ENCODE measurements at regions not wholly inside any gene's neighbourhood (a gene's known extent, or its start where the extent isn't known, plus 50 kb on each side); places are given as distances from the start of the nearest gene placed in this dataset.

GRCh38 chr2:163459986-163460385 is 275.8 kb downstream of the FIGN start:
- intact Hi-C loops (cut with micrococcal nuclease) (no loop called here), in situ Hi-C loops (cut with MboI) (no loop called here)
- Histone ChIP-seq H3K9ac (ENCODE audit: insufficient read depth in 1 of 2, low read depth in 2 of 2, low read length in 2 of 2) (no peak overlapping the region), H3K27ac (ENCODE audit: extremely low read depth, low read depth, low read length) (no peak overlapping the region), H3K9me3 (replicated peaks; ENCODE audit: control insufficient read depth, insufficient read depth, low read depth, low read length) (no peaks in the 10 kb centered on the region), H3K4me2 (ENCODE audit: insufficient read depth, low read length) (no peak overlapping the region), H4K20me1 (replicated peaks; ENCODE audit: control insufficient read depth, insufficient read depth, low read length) (no peaks in the 10 kb centered on the region), H3K4me1 (replicated peaks in 1 of 2; ENCODE audit: control insufficient read depth in 2 of 2, insufficient read depth in 2 of 2, low read length in 2 of 2) (no peaks in the 10 kb centered on the region), H3K79me2 (ENCODE audit: control insufficient read depth, insufficient read depth, low read length) (no peaks in the 10 kb centered on the region), H3K4me3 (no peak overlapping the region), H2AFZ (ENCODE audit: low read depth, low read length) (no peak overlapping the region), H3K36me3 (ENCODE audit: control insufficient read depth, insufficient read depth, low read length) (no peaks in the 10 kb centered on the region), H3K9me1 (ENCODE audit: control insufficient read depth, insufficient read depth, low read length) (no peaks in the 10 kb centered on the region), H3K27me3 (ENCODE audit: control insufficient read depth in 2 of 2, insufficient read depth in 2 of 2, low read length in 2 of 2) (no peaks in the 10 kb centered on the region)
- FAIRE-seq (no peak), ATAC-seq (no peak), DNase-seq (ENCODE audit: extremely low read depth in 1 of 4, low spot score in 3 of 4) (no peak)
- WGBS (ENCODE audit: insufficient coverage, low coverage, missing lambda C conversion rate), result 0% methylated on average over 9 of the region's 9 CpGs
- no TSS peak for BruUV-seq (replicated peaks)
- TF ChIP-seq, protein P1, sequence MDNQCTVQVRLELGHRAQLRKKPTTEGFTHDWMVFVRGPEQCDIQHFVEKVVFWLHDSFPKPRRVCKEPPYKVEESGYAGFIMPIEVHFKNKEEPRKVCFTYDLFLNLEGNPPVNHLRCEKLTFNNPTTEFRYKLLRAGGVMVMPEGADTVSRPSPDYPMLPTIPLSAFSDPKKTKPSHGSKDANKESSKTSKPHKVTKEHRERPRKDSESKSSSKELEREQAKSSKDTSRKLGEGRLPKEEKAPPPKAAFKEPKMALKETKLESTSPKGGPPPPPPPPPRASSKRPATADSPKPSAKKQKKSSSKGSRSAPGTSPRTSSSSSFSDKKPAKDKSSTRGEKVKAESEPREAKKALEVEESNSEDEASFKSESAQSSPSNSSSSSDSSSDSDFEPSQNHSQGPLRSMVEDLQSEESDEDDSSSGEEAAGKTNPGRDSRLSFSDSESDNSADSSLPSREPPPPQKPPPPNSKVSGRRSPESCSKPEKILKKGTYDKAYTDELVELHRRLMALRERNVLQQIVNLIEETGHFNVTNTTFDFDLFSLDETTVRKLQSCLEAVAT (IDR thresholded peaks at IDR 0.05), result no peak
- ChIA-PET CTCF (ENCODE audit: low intra/inter-chr PET ratio) (no interaction called here), POLR2A (no interaction called here)

DNA sequence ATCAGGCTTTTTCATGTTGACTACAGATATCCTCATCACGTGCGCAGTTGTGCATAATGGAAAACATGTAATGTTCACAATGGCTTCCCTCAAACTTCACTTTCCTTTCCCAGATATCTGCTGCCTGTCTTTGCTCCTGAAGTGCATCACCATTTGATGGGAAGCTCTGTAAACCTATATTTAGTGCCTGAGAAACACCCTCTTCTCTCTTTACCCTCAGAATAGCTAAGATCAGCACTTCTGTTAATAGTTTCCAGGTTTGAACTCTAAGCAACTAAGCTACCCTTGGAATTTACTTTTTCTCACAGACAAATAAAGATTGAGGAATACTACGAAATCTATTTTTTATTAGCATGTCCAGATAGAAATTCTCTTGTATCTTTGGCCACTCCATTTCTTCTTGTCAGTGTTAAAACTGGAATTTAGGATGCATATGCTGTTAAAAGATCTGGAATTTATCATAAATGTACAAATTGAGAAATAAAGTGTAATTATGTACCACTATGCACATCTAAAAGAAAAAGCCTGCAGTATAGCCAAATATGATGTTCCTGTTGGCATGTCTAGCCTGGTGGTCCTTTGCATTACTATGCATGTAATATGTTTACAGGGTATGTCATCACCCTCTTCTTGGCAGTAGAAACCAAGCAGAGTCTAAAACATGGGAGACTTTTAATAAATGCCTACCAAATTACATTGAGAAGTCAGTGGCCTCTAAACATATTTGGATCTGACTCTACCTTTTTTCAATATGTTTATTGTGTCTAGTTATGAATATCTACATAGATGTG is 278.7 kb downstream of the FIGN start:
- Histone ChIP-seq H3K4me1 (replicated peaks in 1 of 2; ENCODE audit: control insufficient read depth in 2 of 2, insufficient read depth in 2 of 2, low read length in 2 of 2) (no peaks in the 10 kb centered on the region), H3K27ac (ENCODE audit: extremely low read depth, low read depth, low read length) (no peak overlapping the region), H3K79me2 (ENCODE audit: control insufficient read depth, insufficient read depth, low read length) (no peaks in the 10 kb centered on the region), H3K9ac (ENCODE audit: insufficient read depth in 1 of 2, low read depth in 2 of 2, low read length in 2 of 2) (no peak overlapping the region), H3K27me3 (ENCODE audit: control insufficient read depth in 2 of 2, insufficient read depth in 2 of 2, low read length in 2 of 2) (no peaks in the 10 kb centered on the region), H3K9me1 (ENCODE audit: control insufficient read depth, insufficient read depth, low read length) (no peaks in the 10 kb centered on the region), H4K20me1 (replicated peaks; ENCODE audit: control insufficient read depth, insufficient read depth, low read length) (no peaks in the 10 kb centered on the region), H3K36me3 (ENCODE audit: control insufficient read depth, insufficient read depth, low read length) (no peaks in the 10 kb centered on the region), H3K4me3 (no peak overlapping the region), H3K4me2 (ENCODE audit: insufficient read depth, low read length) (no peak overlapping the region), H3K9me3 (replicated peaks; ENCODE audit: control insufficient read depth, insufficient read depth, low read depth, low read length) (no peaks in the 10 kb centered on the region; the same call in 1 of the 2 replicates), H2AFZ (ENCODE audit: low read depth, low read length) (no peak overlapping the region)
- ATAC-seq (no peak), DNase-seq (ENCODE audit: extremely low read depth in 1 of 4, low spot score in 3 of 4) (no peak), FAIRE-seq (no peak)
- 0% methylated on average over 3 of the region's 3 CpGs for WGBS (ENCODE audit: insufficient coverage, low coverage, missing lambda C conversion rate)
- in situ Hi-C loops (cut with MboI), result no loop called here
- BruUV-seq (replicated peaks), result no TSS peak
- ChIA-PET POLR2A (no interaction called here), CTCF (ENCODE audit: low intra/inter-chr PET ratio) (no interaction called here)
- intact Hi-C loops (cut with micrococcal nuclease), result no loop called here
- TF ChIP-seq FOXJ2 (tag; IDR thresholded peaks at IDR 0.05) (no peak), ATF7 (IDR thresholded peaks at IDR 0.05) (no peak), TARDBP (IDR thresholded peaks at IDR 0.05) (no peak), SRSF1 (IDR thresholded peaks at IDR 0.05; ENCODE audit: low read depth, low read length) (no peak), NFYB (IDR thresholded peaks at IDR 0.05; ENCODE audit: extremely low read depth, insufficient read length) (no peak), XRCC4 (IDR thresholded peaks at IDR 0.05; ENCODE audit: extremely low read depth, insufficient read depth, insufficient read length) (no peak), PCBP1 (IDR thresholded peaks at IDR 0.05; ENCODE audit: low read depth, low read length, poor library complexity, severe bottlenecking) (no peak), ETV6 (IDR thresholded peaks at IDR 0.05; ENCODE audit: borderline replicate concordance in 1 of 2, low read depth in 2 of 2, low read length in 1 of 2) (no peak), ETV6 (CRISPR knock-in tag; IDR thresholded peaks at IDR 0.05; ENCODE audit: borderline replicate concordance) (no peak), TBP (optimal IDR thresholded peaks at IDR 0.05; ENCODE audit: low read depth, low read length) (no peak), RAD21 (CRISPR knock-in tag; conservative IDR thresholded peaks at IDR 0.05 in 1 of 2, IDR thresholded peaks at IDR 0.05 in 1 of 2) (no peak)
- TF ChIP-seq, protein P2, sequence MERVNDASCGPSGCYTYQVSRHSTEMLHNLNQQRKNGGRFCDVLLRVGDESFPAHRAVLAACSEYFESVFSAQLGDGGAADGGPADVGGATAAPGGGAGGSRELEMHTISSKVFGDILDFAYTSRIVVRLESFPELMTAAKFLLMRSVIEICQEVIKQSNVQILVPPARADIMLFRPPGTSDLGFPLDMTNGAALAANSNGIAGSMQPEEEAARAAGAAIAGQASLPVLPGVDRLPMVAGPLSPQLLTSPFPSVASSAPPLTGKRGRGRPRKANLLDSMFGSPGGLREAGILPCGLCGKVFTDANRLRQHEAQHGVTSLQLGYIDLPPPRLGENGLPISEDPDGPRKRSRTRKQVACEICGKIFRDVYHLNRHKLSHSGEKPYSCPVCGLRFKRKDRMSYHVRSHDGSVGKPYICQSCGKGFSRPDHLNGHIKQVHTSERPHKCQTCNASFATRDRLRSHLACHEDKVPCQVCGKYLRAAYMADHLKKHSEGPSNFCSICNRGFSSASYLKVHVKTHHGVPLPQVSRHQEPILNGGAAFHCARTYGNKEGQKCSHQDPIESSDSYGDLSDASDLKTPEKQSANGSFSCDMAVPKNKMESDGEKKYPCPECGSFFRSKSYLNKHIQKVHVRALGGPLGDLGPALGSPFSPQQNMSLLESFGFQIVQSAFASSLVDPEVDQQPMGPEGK (CRISPR knock-in tag; IDR thresholded peaks at IDR 0.05; ENCODE audit: borderline replicate concordance), result no peak
